ENCODE measurements at regions not wholly inside any gene's neighbourhood (a gene's known extent, or its start where the extent isn't known, plus 50 kb on each side); places are given as distances from the start of the nearest gene placed in this dataset.
"Not testable (repeated sequence)": the region's sequence is repeated elsewhere in the genome, so short reads cannot be mapped to it uniquely, and the experiment has no call there.

DNA sequence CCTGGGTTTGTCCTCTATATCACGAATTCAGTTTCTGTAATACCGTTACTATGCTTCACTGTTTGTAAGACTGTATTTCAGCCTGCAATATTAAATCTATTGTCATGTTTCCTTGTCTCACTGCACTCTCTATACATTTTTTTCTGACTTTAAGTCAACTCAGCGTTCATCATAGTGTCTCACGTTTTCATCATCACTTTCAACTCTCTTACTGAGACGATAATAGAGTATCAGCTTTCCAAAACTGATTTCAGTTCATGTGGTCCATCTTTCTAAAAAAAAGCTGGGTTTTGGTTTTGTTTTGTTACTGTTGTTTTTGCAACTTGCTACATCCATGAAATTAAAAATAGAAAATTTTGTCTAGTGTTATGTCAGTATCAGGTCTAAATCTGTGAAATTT lies 147.7 kb downstream of the TMEM47 start:
- DNase-seq (no peak), ATAC-seq (no peak)
- 86% methylated on average over 5 of the region's 5 CpGs for WGBS
- H3K27me3 ChIP-seq (ENCODE audit: control insufficient read depth, insufficient read depth), result no peaks in the 10 kb centered on the region
- intact Hi-C loops (cut with DNase I), result no loop called here
- no peak overlapping the region for H3K4me3 ChIP-seq (ENCODE audit: low read length)
- no peak overlapping the region for H3K27ac ChIP-seq (ENCODE audit: low read length)
- no peaks in the 10 kb centered on the region for H3K4me1 ChIP-seq (ENCODE audit: control insufficient read depth, insufficient read depth, low read length)
- no peaks in the 10 kb centered on the region for H3K9me3 ChIP-seq (ENCODE audit: control insufficient read depth, low read length)

DNA sequence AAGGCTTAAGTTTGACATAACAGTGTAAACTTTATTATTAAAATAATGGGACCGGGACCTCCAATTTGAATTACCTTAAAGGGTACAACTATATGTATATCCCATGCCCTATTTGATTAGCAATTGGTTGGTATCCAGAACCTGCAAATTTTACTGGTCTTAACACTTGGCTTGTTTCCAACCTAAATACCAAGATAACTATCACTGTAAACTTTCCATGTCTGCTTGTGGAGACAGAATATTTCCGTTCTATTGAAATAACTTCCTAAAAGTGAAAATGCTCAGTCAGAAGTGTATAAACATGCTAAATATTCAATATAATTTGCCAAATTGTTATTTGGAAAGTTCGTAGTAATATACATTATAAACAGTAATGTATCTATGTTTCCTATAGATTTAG lies 154.0 kb downstream of the TMEM47 start:
- Histone ChIP-seq H3K9me3 (ENCODE audit: control insufficient read depth, low read length) (no peaks in the 10 kb centered on the region), H3K27ac (ENCODE audit: low read length) (no peak overlapping the region), H3K4me3 (ENCODE audit: low read length) (no peak overlapping the region), H3K27me3 (ENCODE audit: control insufficient read depth, insufficient read depth) (no peaks in the 10 kb centered on the region), H3K4me1 (ENCODE audit: control insufficient read depth, insufficient read depth, low read length) (no peaks in the 10 kb centered on the region)
- WGBS, result 63% methylated on average over 3 of the region's 3 CpGs
- no peak for DNase-seq
- intact Hi-C loops (cut with DNase I), result no loop called here
- no peak for ATAC-seq

DNA sequence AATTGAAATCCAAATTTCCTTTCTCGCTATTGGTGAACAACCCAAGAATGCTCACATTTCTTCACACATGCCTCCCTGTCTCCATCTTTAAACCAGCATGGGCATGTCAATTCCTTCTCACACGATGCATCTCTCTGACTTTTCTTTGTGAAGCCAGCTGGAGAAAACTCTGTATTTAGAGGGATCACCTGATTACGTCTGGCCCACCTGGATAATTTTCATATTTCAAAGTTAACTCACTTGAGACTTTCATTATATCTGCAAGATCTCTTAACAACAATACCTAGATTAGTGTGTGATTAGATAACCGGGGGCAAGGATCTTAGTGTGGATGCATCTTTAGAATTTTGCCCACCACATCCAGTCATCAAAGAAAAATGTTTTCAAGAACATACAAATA lies 164.0 kb downstream of the TMEM47 start:
- ATAC-seq, result no peak

DNA sequence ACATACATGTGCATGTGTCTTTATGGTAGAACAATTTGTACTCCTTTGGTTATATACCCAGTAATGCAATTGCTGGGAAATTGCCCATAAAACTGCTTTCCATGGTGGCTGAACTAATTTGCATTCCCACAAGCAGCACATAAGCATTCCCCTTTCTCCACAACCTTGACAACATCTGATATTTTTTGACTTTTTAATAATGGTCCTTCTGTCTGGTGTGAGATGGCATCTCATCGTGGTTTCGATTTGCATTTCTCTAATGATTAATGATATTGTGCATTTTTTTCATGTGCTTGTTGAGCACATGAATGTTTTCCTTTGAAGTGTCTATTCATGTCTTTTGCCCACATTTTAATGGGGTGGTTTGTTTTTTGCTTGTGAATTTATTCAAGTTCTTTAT lies 166.0 kb downstream of the TMEM47 start:
- 84% methylated on average over 2 of the region's 2 CpGs for WGBS
- no peak for DNase-seq
- intact Hi-C loops (cut with DNase I), result no loop called here
- ATAC-seq, result no peak
- Histone ChIP-seq H3K27me3 (ENCODE audit: control insufficient read depth, insufficient read depth) (no peaks in the 10 kb centered on the region), H3K4me1 (ENCODE audit: control insufficient read depth, insufficient read depth, low read length) (no peaks in the 10 kb centered on the region), H3K9me3 (ENCODE audit: control insufficient read depth, low read length) (no peaks in the 10 kb centered on the region), H3K27ac (ENCODE audit: low read length) (no peak overlapping the region), H3K4me3 (ENCODE audit: low read length) (no peak overlapping the region)

More for the DNA sequence above, 164.0 kb downstream of the TMEM47 start:
- Histone ChIP-seq H3K4me1 (ENCODE audit: control insufficient read depth, insufficient read depth, low read length) (no peaks in the 10 kb centered on the region), H3K4me3 (ENCODE audit: low read length) (no peak overlapping the region), H3K27me3 (ENCODE audit: control insufficient read depth, insufficient read depth) (no peaks in the 10 kb centered on the region), H3K9me3 (ENCODE audit: control insufficient read depth, low read length) (no peaks in the 10 kb centered on the region), H3K27ac (ENCODE audit: low read length) (no peak overlapping the region)
- intact Hi-C loops (cut with DNase I), result no loop called here
- DNase-seq, result no peak
- 92% methylated on average over 4 of the region's 4 CpGs for WGBS

DNA sequence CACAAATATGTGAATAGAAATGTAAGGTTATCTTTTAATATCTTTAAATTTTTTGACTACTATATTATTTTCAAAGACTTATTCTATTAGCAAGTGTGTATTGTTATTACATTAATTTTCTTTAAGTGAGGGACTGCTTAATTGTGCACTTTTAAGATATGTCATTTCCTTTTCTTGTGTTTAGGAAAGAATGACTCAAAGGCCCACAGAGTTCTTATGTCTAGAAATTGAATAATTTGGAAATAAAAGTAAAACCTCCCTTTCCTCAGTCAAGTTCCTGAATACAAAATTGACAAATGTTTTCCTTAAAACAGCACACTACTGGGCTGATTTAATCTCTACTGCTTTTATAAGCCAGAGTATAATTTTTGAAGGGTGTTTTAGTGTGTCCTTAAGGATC lies 169.7 kb downstream of the TMEM47 start:
- Histone ChIP-seq H3K4me1 (ENCODE audit: control insufficient read depth, insufficient read depth, low read length) (no peaks in the 10 kb centered on the region), H3K4me3 (ENCODE audit: low read length) (no peak overlapping the region), H3K9me3 (ENCODE audit: control insufficient read depth, low read length) (no peaks in the 10 kb centered on the region), H3K27ac (ENCODE audit: low read length) (no peak overlapping the region), H3K27me3 (ENCODE audit: control insufficient read depth, insufficient read depth) (no peaks in the 10 kb centered on the region)
- ATAC-seq (no peak), DNase-seq (no peak)
- intact Hi-C loops (cut with DNase I), result no loop called here

DNA sequence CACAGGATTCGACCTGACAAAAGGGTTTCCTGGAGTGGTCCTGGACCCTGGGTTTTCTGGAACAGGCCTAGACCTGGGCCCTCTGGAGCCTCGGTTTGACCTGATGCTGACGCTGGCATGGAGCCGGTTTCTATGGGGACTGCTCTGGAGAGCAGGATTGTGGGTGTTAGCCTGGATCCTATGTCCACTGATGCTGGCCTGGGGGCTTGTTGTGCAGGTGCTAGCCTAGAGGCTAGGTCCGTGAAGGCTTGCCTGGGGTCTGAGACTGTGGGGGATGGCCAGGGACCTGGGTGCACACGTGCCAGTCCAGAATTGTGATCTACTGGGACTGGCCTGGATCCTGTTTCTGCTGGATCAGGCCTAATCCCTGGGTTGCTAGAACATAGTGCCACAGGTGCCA lies 173.1 kb downstream of the TMEM47 start:
- Histone ChIP-seq H3K27ac (ENCODE audit: low read length) (no peak overlapping the region), H3K27me3 (ENCODE audit: control insufficient read depth, insufficient read depth) (no peaks in the 10 kb centered on the region), H3K4me3 (ENCODE audit: low read length) (no peak overlapping the region), H3K4me1 (ENCODE audit: control insufficient read depth, insufficient read depth, low read length) (no peaks in the 10 kb centered on the region), H3K9me3 (ENCODE audit: control insufficient read depth, low read length) (no peaks in the 10 kb centered on the region)
- intact Hi-C loops (cut with DNase I), result no loop called here
- 95% methylated on average over 6 of the region's 6 CpGs for WGBS
- ATAC-seq (no peak), DNase-seq (peak in 1 of 3 donors; percentile 31)

DNA sequence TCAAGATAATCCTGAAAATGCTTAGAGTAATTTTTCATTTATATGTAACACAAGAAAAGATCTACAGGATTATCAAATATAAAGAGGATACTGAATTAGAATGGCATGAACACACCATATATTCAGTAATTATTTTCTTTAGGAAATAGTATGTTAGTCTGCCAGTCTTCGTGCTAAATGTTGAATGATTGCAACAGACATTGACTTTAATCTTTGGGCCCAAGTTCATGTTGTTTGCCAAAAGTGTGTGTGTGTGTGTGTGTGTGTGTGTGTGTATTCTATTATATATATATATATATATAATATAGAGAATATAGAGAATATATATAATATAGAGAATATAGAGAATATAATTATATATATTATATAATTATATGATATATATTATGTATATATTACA lies 186.6 kb downstream of the TMEM47 start:
- Histone ChIP-seq H3K4me1 (ENCODE audit: control insufficient read depth, insufficient read depth, low read length) (no peaks in the 10 kb centered on the region), H3K27me3 (ENCODE audit: control insufficient read depth, insufficient read depth) (no peaks in the 10 kb centered on the region), H3K27ac (ENCODE audit: low read length) (no peak overlapping the region), H3K4me3 (ENCODE audit: low read length) (no peak overlapping the region), H3K9me3 (ENCODE audit: control insufficient read depth, low read length) (no peaks in the 10 kb centered on the region)
- DNase-seq (no peak), ATAC-seq (no peak)
- intact Hi-C loops (cut with DNase I), result no loop called here
- 86% methylated on average over 1 of the region's 1 CpG for WGBS

DNA sequence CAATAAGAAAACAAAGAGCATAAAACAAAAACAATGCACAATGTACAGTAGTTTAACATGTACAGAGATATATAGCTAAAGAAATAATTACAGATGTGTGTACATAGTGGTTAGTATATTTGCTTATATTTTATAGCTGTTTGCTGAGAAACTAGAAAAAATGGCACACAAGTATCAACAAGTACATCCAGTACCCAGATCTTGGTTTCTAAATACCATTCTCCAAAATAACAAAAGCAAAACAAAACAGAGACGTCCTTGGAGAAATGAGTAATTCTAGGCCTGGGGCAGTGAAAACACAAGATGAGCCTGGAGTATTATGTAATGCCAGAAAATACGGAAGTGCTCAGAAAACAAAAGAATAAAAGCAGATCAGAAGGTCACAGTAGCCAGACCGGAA lies 189.6 kb downstream of the TMEM47 start:
- Histone ChIP-seq H3K4me3 (ENCODE audit: low read length) (no peak overlapping the region), H3K27me3 (ENCODE audit: control insufficient read depth, insufficient read depth) (no peaks in the 10 kb centered on the region), H3K27ac (ENCODE audit: low read length) (no peak overlapping the region), H3K9me3 (ENCODE audit: control insufficient read depth, low read length) (no peaks in the 10 kb centered on the region), H3K4me1 (ENCODE audit: control insufficient read depth, insufficient read depth, low read length) (no peaks in the 10 kb centered on the region)
- ATAC-seq (no peak), DNase-seq (no peak)
- intact Hi-C loops (cut with DNase I), result no loop called here
- WGBS, result 39% methylated on average over 3 of the region's 3 CpGs

DNA sequence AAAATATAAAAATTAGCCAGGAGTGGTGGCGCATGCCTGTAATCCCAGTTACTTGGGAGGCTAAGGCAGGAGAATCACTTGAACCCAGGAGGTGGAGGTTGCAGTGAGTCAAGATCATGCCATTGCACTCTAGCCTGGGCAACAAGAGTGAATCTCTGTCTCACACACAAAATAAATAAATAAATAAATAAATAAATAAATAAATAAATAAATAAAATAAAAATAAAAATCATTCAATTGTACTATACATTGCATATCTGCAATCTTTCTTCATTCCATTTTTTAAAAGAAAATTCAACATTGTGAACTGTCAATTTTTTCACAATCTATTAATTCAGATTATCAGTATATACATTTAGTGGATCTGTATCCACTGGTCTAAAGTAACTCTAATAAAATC lies 193.9 kb downstream of the TMEM47 start:
- WGBS, result 100% methylated on average over 1 of the region's 1 CpG
- ATAC-seq; H3K27ac ChIP-seq (ENCODE audit: low read length); H3K9me3 ChIP-seq (ENCODE audit: control insufficient read depth, low read length); H3K4me1 ChIP-seq (ENCODE audit: control insufficient read depth, insufficient read depth, low read length); H3K4me3 ChIP-seq (ENCODE audit: low read length); intact Hi-C loops (cut with DNase I); H3K27me3 ChIP-seq (ENCODE audit: control insufficient read depth, insufficient read depth); DNase-seq: not testable (repeated sequence)

DNA sequence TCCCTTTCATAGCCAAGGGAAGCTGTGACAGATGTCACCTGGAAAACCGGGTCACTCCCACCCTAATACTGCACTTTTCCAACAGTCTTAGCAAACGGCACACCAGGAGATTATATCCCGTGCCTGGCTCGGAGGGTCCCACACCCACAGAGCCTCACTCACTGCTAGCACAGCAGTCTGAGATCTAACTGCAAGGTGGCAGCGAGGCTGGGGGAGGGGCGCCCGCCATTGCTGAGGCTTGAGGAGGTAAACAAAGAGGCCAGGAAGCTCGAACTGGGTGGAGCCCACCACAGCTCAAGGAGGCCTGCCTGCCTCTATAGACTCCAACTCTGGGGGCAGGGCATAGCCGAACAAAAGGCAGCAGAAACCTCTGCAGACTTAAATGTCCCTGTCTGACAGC lies 199.2 kb downstream of the TMEM47 start:
- ATAC-seq; H3K4me1 ChIP-seq (ENCODE audit: control insufficient read depth, insufficient read depth, low read length); H3K27me3 ChIP-seq (ENCODE audit: control insufficient read depth, insufficient read depth); H3K9me3 ChIP-seq (ENCODE audit: control insufficient read depth, low read length); intact Hi-C loops (cut with DNase I); H3K4me3 ChIP-seq (ENCODE audit: low read length); H3K27ac ChIP-seq (ENCODE audit: low read length); DNase-seq: not testable (repeated sequence)
- 85% methylated on average over 9 of the region's 9 CpGs for WGBS

DNA sequence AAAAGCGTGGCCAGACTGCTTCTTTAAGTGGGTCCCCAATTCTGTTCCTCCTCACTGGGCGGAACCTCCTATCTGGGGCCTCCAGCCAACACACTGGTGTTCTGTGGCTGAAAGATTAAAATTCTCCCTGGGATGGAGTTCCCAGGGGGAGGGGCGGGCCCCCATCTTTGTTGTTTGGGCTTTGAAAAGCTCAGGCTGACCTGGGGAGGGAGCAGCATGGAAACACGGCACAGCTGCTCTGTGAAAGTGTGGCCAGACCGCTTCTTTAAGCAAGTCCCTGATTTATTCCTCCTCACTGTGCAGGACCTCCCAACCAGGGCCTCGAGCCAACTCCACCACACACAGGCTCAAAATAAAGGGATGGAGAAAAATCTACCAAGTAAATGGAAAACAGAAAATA lies 219.5 kb downstream of the TMEM47 start:
- intact Hi-C loops (cut with DNase I), result no loop called here
- WGBS, result 55% methylated on average over 6 of the region's 6 CpGs
- no peaks in the 10 kb centered on the region for H3K4me1 ChIP-seq (ENCODE audit: control insufficient read depth, insufficient read depth, low read length)
- no peaks in the 10 kb centered on the region for H3K9me3 ChIP-seq (ENCODE audit: control insufficient read depth, low read length)
- no peak overlapping the region for H3K4me3 ChIP-seq (ENCODE audit: low read length)
- no peaks in the 10 kb centered on the region for H3K27me3 ChIP-seq (ENCODE audit: control insufficient read depth, insufficient read depth)
- no peak overlapping the region for H3K27ac ChIP-seq (ENCODE audit: low read length)
- peak; percentile 12 to 82 (median 70) for DNase-seq
- peak in 1 of 2 donors; percentile 83 for ATAC-seq

DNA sequence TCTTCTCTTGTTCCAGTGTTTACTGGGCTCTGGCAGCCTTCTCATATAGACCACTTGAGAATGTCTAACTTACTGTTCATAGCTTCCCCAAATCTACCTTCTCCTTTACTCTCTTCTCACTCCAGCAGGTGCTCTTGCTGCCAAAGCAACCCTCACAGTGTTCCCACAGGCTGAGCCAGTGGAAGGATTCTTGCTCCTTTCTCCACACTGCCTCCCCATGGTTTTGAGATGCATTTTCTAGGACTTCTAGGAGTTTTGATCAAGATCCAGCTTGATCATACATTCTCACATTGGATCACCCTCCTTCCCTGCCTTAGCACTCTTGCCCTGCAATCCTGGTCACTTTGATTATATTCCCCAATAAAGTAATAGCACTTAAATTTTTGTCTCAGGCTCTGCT lies 230.8 kb downstream of the TMEM47 start:
- H3K4me1 ChIP-seq (ENCODE audit: control insufficient read depth, insufficient read depth, low read length), result no peaks in the 10 kb centered on the region
- H3K27ac ChIP-seq (ENCODE audit: low read length), result no peak overlapping the region
- ATAC-seq (no peak), DNase-seq (no peak)
- H3K9me3 ChIP-seq (ENCODE audit: control insufficient read depth, low read length), result no peaks in the 10 kb centered on the region
- H3K4me3 ChIP-seq (ENCODE audit: low read length), result no peak overlapping the region
- H3K27me3 ChIP-seq (ENCODE audit: control insufficient read depth, insufficient read depth), result no peaks in the 10 kb centered on the region
- intact Hi-C loops (cut with DNase I), result no loop called here
